Tongue (tissue), 1 donor: ENCODE measurements at regions not wholly inside any gene's neighbourhood (a gene's known extent, or its start where the extent isn't known, plus 50 kb on each side); places are given as distances from the start of the nearest gene placed in this dataset.

ENCODE experiments used
- DNase-seq: peaks from one replicate; pipeline ENCODE4 v3.0.0-alpha.2; 2015

DNA sequence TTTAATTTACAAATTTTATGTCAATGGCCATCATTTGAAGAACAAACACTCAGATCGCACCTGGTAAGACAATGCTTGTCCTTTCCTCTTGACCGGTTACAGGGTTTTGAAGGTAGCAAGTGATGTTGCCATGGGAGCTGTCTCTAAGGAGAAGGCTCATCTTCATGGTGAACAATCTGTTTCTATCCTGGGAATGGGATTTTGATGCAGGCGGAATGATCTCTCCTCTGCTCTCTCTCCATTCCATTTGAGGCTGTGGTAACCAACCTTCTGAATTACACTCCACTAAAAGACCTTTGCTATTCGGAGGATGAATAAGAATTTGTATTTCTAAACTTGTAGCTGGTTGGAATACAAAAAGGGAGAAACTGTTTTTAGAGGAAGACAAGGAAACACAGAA lies 57.9 kb upstream of the SLC5A9 start:
- DNase-seq = no peak

- no peak for DNase-seq
These were observed 61.9 kb upstream of the SLC5A9 start for GRCh38 chr1:48160486-48161132.

DNA sequence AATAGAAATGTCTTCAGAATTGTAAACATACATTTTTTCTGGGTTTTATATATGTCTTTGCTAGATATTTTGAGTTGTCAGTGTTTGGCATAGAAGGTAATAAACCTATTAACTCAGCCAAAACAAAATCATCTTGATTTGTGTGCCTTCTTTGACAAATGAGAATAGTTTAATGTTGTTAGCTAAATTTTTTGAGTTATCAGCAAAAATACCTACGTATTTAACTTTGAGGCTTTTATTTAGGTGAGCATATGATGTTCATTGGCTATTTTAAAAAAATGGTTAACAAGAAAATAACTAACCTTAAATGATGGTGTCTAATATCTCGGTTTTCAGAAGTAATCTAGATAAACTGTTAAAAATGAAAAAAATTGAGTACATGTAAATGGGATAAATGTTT lies 83.2 kb upstream of the SLC5A9 start:
- no peak for DNase-seq

GRCh38 chr1:48127735-48128685 lies 94.5 kb upstream of the SLC5A9 start:
- DNase-seq = no peak

GRCh38 chr1:48123647-48124046 lies 98.9 kb upstream of the SLC5A9 start:
- DNase-seq = no peak

- DNase-seq = no peak
These were observed 100.6 kb upstream of the SLC5A9 start for GRCh38 chr1:48121955-48122354.

- DNase-seq = no peak
These were observed 101.9 kb upstream of the SLC5A9 start for GRCh38 chr1:48120621-48121020.

- no peak for DNase-seq
These were observed 106.7 kb upstream of the SLC5A9 start for GRCh38 chr1:48115835-48116234.

GRCh38 chr1:48114596-48115382 lies 107.7 kb upstream of the SLC5A9 start:
- no peak for DNase-seq

GRCh38 chr1:48109390-48110013 lies 112.3 kb upstream of the TRABD2B start:
- DNase-seq = peak; percentile 78

DNA sequence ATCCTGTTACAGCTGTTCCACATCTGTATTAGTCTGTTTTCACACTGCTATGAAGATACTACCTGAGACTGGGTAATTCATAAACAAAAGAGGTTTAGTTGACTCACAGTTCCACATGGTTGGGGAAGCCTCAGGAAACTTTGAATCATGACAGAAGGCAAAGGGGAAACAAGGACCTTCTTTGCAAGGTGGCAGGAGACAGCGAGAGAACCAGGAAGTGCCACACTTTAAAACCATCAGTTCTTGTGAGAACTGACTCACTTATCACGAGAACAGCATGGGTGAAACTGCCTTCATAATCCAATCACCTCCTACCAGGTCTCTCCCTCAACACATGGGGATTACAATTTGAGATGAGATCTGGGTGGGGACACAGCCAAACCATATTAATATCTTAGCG lies 110.3 kb upstream of the TRABD2B start:
- DNase-seq = no peak

- DNase-seq = no peak
These were observed 108.9 kb upstream of the TRABD2B start for GRCh38 chr1:48106049-48106448.

DNA sequence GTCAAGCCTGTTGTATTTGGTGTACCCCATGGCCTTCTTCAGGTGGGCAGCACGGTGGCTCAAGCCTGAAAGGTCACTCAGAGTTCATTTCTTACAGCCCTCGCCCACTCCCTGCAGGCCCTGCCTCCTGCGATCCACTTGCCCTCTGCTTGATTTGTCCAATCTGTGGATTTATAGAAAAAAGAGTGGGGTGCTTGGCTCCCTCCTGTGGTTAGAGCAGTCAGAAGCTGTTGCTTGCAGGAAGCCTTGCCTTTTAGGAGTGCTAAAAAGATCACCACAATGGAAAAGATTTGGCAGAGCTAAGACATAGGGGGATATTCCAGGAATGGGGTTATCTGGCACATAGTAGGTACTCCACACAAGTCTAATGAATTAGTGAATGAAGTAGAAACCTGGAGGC lies 108.0 kb upstream of the TRABD2B start:
- no peak for DNase-seq

GRCh38 chr1:48103495-48103894 lies 106.3 kb upstream of the TRABD2B start:
- no peak for DNase-seq

- DNase-seq = no peak
These were observed 105.6 kb upstream of the TRABD2B start for GRCh38 chr1:48102766-48103165.

- no peak for DNase-seq
These were observed 102.0 kb upstream of the TRABD2B start for GRCh38 chr1:48099072-48099773.

DNA sequence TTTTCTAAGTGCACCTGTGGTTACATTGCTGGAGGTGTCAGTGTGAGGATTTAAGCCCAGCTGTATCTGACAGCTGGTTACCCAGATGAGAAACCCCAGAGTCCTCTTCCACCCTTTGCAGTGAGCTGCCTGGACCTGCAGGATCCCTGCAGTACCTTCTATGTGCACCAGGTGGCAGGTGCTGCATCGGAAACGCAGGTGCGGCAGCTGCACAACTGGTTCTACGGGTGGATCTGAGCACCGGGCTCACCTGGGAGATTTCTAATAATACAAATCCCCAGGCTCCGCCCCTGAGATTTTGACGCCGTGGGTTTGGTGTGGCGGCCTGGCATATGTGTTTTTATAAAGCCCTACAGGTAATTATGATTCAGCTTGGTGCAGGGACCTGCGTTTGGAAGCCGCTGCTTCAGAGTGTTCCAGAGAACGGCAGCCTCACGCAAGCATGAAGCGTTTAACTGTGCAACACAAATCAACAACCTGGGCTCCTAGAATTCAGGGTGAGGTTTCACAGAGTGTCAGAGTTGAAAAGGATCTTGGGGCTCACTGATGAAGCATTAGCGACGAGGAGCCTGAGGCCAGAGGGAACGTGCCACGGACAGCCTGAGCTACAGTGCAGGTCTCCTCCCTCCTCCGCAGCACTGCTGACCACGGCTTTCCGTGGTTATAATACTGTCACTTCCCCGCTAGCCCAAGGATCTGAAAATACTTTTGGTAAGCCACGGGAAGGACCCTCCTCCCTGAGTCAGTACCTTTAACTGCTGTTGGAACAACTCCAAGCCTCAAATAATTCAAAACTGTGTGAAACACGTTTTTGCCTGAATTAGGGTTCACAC lies 96.7 kb upstream of the TRABD2B start:
- peak; percentile 76 for DNase-seq

DNA sequence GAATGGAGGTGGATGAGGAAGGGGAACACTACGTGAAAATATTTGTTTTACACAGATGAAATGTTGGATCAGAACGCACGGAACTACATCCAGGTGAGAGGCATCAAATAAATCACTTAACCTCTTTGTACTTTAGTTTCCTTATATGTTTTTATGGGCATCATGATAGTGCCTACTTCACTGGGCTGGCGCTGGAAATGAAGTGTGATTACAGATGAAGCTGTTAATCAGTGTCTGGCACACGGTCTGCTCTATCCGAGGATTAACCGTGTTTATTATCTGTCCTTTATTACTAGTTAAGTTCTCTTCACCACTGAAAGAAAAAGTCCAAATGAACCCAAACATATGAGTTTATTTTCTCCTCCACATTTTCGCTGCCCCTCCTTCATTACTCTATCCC lies 96.0 kb upstream of the TRABD2B start:
- DNase-seq = no peak

DNA sequence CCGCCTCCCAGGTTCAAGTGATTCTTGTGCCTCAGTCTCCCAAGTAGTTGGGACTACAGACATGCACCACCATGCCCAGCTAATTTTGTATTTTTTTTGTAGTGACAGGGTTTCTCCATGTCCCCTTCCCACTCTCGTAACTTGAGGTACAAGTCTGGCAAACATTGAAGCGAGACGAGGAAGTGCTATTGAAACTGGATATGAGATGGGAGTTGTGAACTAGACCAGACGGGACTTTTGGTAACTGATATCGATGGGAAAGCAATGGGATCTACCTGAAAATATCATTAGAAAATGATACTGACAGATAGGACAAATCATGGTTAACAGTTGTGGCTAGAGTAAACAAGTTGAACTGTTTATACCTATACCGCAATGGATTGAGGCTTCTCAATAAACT lies 95.2 kb upstream of the TRABD2B start:
- no peak for DNase-seq

- DNase-seq = no peak
These were observed 92.2 kb upstream of the TRABD2B start for GRCh38 chr1:48089356-48089891.

GRCh38 chr1:48084826-48085225 lies 87.6 kb upstream of the TRABD2B start:
- no peak for DNase-seq
